OCI-LY1 (cell line): ENCODE measurements at regions not wholly inside any gene's neighbourhood (a gene's known extent, or its start where the extent isn't known, plus 50 kb on each side); places are given as distances from the start of the nearest gene placed in this dataset.

Experiments
- H2AFZ ChIP-seq: fragments of 200-600 bp; sonication (generic), shearing (Covaris generic); 2 replicates; pipeline ENCODE4 v1.6.0; 2014; ENCODE audit warnings: antibody characterized with exemption, mild to moderate bottlenecking, low read length
- H3F3A ChIP-seq: fragments of 200-600 bp; sonication (generic), shearing (Covaris generic); 2 replicates; pipeline ENCODE4 v1.6.0; 2014; ENCODE audit warnings: mild to moderate bottlenecking, antibody characterized with exemption, low read length, moderate library complexity; ENCODE audit not compliant: insufficient read depth
- H3K27ac ChIP-seq: fragments of 200-600 bp; sonication (generic); 2 replicates; pipeline ENCODE4 v1.5.1; 2014; ENCODE audit warnings: low read length, mixed run types, mild to moderate bottlenecking, low read depth; ENCODE audit not compliant: poor library complexity, severe bottlenecking
- H3K27me3 ChIP-seq: fragments of 200-600 bp; sonication (generic); 2 replicates; pipeline ENCODE4 v1.6.0; 2014; ENCODE audit warnings: antibody characterized with exemption, mild to moderate bottlenecking, low read length, moderate library complexity; ENCODE audit not compliant: insufficient read depth
- H3K36me3 ChIP-seq: fragments of 200-600 bp; sonication (generic); 2 replicates; pipeline ENCODE4 v1.6.1; 2014; ENCODE audit warnings: mild to moderate bottlenecking, antibody characterized with exemption, low read length, moderate library complexity, mixed read lengths; ENCODE audit not compliant: insufficient read depth
- H3K4me1 ChIP-seq: fragments of 200-600 bp; sonication (generic); 2 replicates; pipeline ENCODE4 v1.5.1; 2014; ENCODE audit warnings: mild to moderate bottlenecking, low read length, moderate library complexity; ENCODE audit not compliant: insufficient read depth, severe bottlenecking
- H3K4me2 ChIP-seq: fragments of 200-600 bp; sonication (generic), shearing (Covaris generic); 2 replicates; pipeline ENCODE4 v1.6.1; 2014; ENCODE audit warnings: low read length
- H3K4me3 ChIP-seq: fragments of 200-600 bp; sonication (generic); 2 replicates; pipeline ENCODE4 v1.5.1; 2014; ENCODE audit warnings: low read length, low read depth, mild to moderate bottlenecking, mixed read lengths; ENCODE audit not compliant: poor library complexity, severe bottlenecking
- H3K79me2 ChIP-seq: fragments of 200-600 bp; shearing (Covaris generic); 2 replicates; pipeline ENCODE4 v1.6.1; 2016; ENCODE audit warnings: mixed run types, low read length, mixed read lengths; ENCODE audit not compliant: insufficient read depth
- H3K9ac ChIP-seq: fragments of 200-600 bp; sonication (generic), shearing (Covaris generic); 2 replicates; pipeline ENCODE4 v1.6.1; 2014; ENCODE audit warnings: mild to moderate bottlenecking, low read length, mixed read lengths
- H3K9me2 ChIP-seq: fragments of 200-600 bp; sonication (generic), shearing (Covaris generic); 2 replicates; pipeline ENCODE4 v1.6.1; 2014; ENCODE audit warnings: low read depth, mild to moderate bottlenecking, low read length, mixed read lengths
- H3K9me3 ChIP-seq: fragments of 200-600 bp; shearing (Covaris generic); 2 replicates; pipeline ENCODE4 v1.6.1; 2014; ENCODE audit warnings: low read length, mixed read lengths
- H4K20me1 ChIP-seq: fragments of 200-600 bp; sonication (generic), shearing (Covaris generic); 2 replicates; pipeline ENCODE4 v1.6.0; 2016; ENCODE audit warnings: mild to moderate bottlenecking, low read length; ENCODE audit not compliant: insufficient read depth
- CTCF ChIP-seq: fragments of 200-600 bp; sonication (generic), shearing (Covaris generic); IDR thresholded peaks from 2 replicates; pipeline ENCODE4 v1.5.1; 2017; ENCODE audit warnings: mild to moderate bottlenecking, antibody characterized with exemption, low read length, moderate library complexity, mixed read lengths
- EZH2 ChIP-seq: fragments of 200-600 bp; sonication (generic), shearing (Covaris generic); IDR thresholded peaks from 2 replicates; pipeline ENCODE4 v1.8.0; 2017; ENCODE audit warnings: borderline replicate concordance, mixed run types, mild to moderate bottlenecking, antibody characterized with exemption, low read length, moderate library complexity, mixed read lengths

GRCh38 chr3:161557445-161558150 is 61.0 kb downstream of the OTOL1 start:
- TF ChIP-seq EZH2 (no peak), CTCF (no peak)
- H3K4me2 ChIP-seq = no peak overlapping the region

GRCh38 chr3:161558236-161558635 is 61.6 kb downstream of the OTOL1 start:
- Histone ChIP-seq H3K79me2 (no peaks in the 10 kb centered on the region), H3K4me2 (no peak overlapping the region), H3K9me3 (no peaks in the 10 kb centered on the region), H2AFZ (no peak overlapping the region), H3K9me2 (no peaks in the 10 kb centered on the region), H4K20me1 (no peaks in the 10 kb centered on the region), H3K4me3 (no peak overlapping the region), H3F3A (no peaks in the 10 kb centered on the region), H3K27ac (no peak overlapping the region), H3K27me3 (no peaks in the 10 kb centered on the region), H3K4me1 (no peaks in the 10 kb centered on the region), H3K9ac (no peak overlapping the region), H3K36me3 (no peaks in the 10 kb centered on the region)
- TF ChIP-seq CTCF = no peak
- TF ChIP-seq EZH2 = no peak

More at GRCh38 chr3:161557445-161558150, 61.0 kb downstream of the OTOL1 start:
- H3K27ac ChIP-seq = no peak overlapping the region
- no peaks in the 10 kb centered on the region for H4K20me1 ChIP-seq
- no peak overlapping the region for H3K4me3 ChIP-seq
- no peak overlapping the region for H2AFZ ChIP-seq
- no peaks in the 10 kb centered on the region for H3K36me3 ChIP-seq
- H3K9me2 ChIP-seq = no peaks in the 10 kb centered on the region
- H3K9me3 ChIP-seq = no peaks in the 10 kb centered on the region
- H3F3A ChIP-seq = no peaks in the 10 kb centered on the region
- no peak overlapping the region for H3K9ac ChIP-seq
- no peaks in the 10 kb centered on the region for H3K4me1 ChIP-seq
- no peaks in the 10 kb centered on the region for H3K79me2 ChIP-seq
- no peaks in the 10 kb centered on the region for H3K27me3 ChIP-seq

- no peak overlapping the region for H3K4me2 ChIP-seq
- no peaks in the 10 kb centered on the region for H4K20me1 ChIP-seq
- H3K27me3 ChIP-seq = no peaks in the 10 kb centered on the region
- no peaks in the 10 kb centered on the region for H3K9me2 ChIP-seq
- no peaks in the 10 kb centered on the region for H3K79me2 ChIP-seq
- no peaks in the 10 kb centered on the region for H3K9me3 ChIP-seq
- no peak overlapping the region for H3K4me3 ChIP-seq
- no peaks in the 10 kb centered on the region for H3F3A ChIP-seq
- no peaks in the 10 kb centered on the region for H3K36me3 ChIP-seq
- no peak overlapping the region for H3K27ac ChIP-seq
- H3K9ac ChIP-seq = no peak overlapping the region
- no peak overlapping the region for H2AFZ ChIP-seq
- peak; percentile 94 for TF ChIP-seq CTCF
- no peak for TF ChIP-seq EZH2
- H3K4me1 ChIP-seq = no peaks in the 10 kb centered on the region
These were observed 62.8 kb downstream of the OTOL1 start for GRCh38 chr3:161559177-161559998.
